Adrenal gland (tissue), 5 donors: ENCODE measurements at regions not wholly inside any gene's neighbourhood (a gene's known extent, or its start where the extent isn't known, plus 50 kb on each side); places are given as distances from the start of the nearest gene placed in this dataset.

Experiments
- POLR2A ChIP-seq, 2 donors: fragments of 450-650 bp; IDR thresholded peaks; one replicate each; pipeline ENCODE4 v1.6.1; 2017; ENCODE audit warnings: antibody characterized with exemption in 2 of 2, mild to moderate bottlenecking in 2 of 2, moderate library complexity in 1 of 2
- TF ChIP-seq, protein P1 (sequence below), 6 experiments: fragments of 450-650 bp in 4 of 6; fragments of 200-600 bp in 2 of 6; sonication (generic) in 1 of 6; IDR thresholded peaks; 1 replicate in 5 of 6; 2 replicates in 1 of 6; pipeline versions ENCODE4 v1.5.1 to v1.8.0; 2016 to 2021; ENCODE audit warnings: antibody characterized with exemption in 6 of 6, mild to moderate bottlenecking in 2 of 6, moderate library complexity in 1 of 6
- donor health status: DM: no; HTN: no; CAD: no.

DNA sequence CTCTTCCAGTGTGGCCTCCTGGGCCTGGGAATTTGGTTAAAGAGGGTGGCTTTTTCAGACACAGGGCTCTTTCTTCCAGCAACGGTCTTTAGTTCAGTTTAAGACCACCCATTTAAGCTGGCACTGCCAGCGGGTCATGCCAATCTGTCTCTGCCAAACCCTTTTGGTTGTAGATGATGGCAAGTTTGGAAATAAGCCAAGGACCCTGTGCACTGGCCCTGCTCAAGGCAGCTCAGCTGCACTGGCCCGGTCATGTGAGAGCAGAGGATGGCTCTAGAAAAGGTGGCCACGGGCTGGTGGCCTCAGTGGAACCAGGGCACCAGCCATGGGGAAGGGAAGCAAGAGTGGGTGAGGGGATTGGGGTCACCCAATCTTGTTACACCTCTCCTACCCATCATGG, 294.1 kb downstream of the GLRX3 start:
- no peak for TF ChIP-seq POLR2A (IDR thresholded peaks at IDR 0.05)
- TF ChIP-seq, protein P1, sequence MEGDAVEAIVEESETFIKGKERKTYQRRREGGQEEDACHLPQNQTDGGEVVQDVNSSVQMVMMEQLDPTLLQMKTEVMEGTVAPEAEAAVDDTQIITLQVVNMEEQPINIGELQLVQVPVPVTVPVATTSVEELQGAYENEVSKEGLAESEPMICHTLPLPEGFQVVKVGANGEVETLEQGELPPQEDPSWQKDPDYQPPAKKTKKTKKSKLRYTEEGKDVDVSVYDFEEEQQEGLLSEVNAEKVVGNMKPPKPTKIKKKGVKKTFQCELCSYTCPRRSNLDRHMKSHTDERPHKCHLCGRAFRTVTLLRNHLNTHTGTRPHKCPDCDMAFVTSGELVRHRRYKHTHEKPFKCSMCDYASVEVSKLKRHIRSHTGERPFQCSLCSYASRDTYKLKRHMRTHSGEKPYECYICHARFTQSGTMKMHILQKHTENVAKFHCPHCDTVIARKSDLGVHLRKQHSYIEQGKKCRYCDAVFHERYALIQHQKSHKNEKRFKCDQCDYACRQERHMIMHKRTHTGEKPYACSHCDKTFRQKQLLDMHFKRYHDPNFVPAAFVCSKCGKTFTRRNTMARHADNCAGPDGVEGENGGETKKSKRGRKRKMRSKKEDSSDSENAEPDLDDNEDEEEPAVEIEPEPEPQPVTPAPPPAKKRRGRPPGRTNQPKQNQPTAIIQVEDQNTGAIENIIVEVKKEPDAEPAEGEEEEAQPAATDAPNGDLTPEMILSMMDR (IDR thresholded peaks at IDR 0.05): no peak
